ENCODE measurements at regions not wholly inside any gene's neighbourhood (a gene's known extent, or its start where the extent isn't known, plus 50 kb on each side); places are given as distances from the start of the nearest gene placed in this dataset.

- no peak for TF ChIP-seq CTCF (IDR thresholded peaks at IDR 0.05)
- TF ChIP-seq POLR2A (IDR thresholded peaks at IDR 0.05): no peak
- TF ChIP-seq POLR2AphosphoS5 (IDR thresholded peaks at IDR 0.05): no peak
- no peak for TF ChIP-seq EP300 (IDR thresholded peaks at IDR 0.05)
Measured at GRCh38 chr3:40821315-40821714, 296.6 kb downstream of the ZNF621 start.
